ENCODE measurements at regions not wholly inside any gene's neighbourhood (a gene's known extent, or its start where the extent isn't known, plus 50 kb on each side); places are given as distances from the start of the nearest gene placed in this dataset.

GRCh38 chr4:62683799-62684566, 1483.9 kb downstream of the ADGRL3 start:
- H3K27me3 ChIP-seq (ENCODE audit: insufficient read depth, low read length) = no peaks in the 10 kb centered on the region
- DNase-seq = no peak

More at GRCh38 chr4:62683799-62684566, 1483.9 kb downstream of the ADGRL3 start:
- Histone ChIP-seq H3K56ac (ENCODE audit: insufficient read length, low read depth, low read length) (no peak overlapping the region), H3K14ac (ENCODE audit: insufficient read depth, low read length) (no peak overlapping the region), H3K23me2 (ENCODE audit: insufficient read length, low read depth, low read length, poor library complexity, severe bottlenecking) (no peaks in the 10 kb centered on the region), H3T11ph (ENCODE audit: low read length) (no peak overlapping the region), H3K9ac (ENCODE audit: extremely low read depth, insufficient read length, low read length) (no peak overlapping the region), H2AK5ac (ENCODE audit: insufficient read length, low read length) (no peak overlapping the region), H2BK15ac (ENCODE audit: low read depth, low read length) (no peak overlapping the region), H4K20me1 (ENCODE audit: control insufficient read depth, insufficient read depth, insufficient read length) (no peaks in the 10 kb centered on the region), H3K18ac (ENCODE audit: insufficient read length, low read depth, low read length) (no peak overlapping the region), H3K79me2 (ENCODE audit: insufficient read depth, low read length) (no peaks in the 10 kb centered on the region), H3K27ac (ENCODE audit: insufficient read length, low read depth, low read length) (no peak overlapping the region), H4K91ac (ENCODE audit: insufficient read length, low read depth, low read length) (no peak overlapping the region), H3K23ac (ENCODE audit: insufficient read length, low read depth, low read length) (no peak overlapping the region), H2BK5ac (ENCODE audit: insufficient read length, low read length) (no peak overlapping the region), H4K8ac (replicated peaks; ENCODE audit: insufficient read length, low read depth, low read length) (no peak overlapping the region), H2AFZ (ENCODE audit: low read length) (no peak overlapping the region), H3K4me1 (ENCODE audit: insufficient read depth, low read length) (no peaks in the 10 kb centered on the region), H2BK120ac (ENCODE audit: low read depth, low read length, poor library complexity, severe bottlenecking) (no peak overlapping the region), H3K4ac (ENCODE audit: low read depth, low read length) (no peak overlapping the region), H4K5ac (ENCODE audit: insufficient read length, low read depth, low read length) (no peak overlapping the region), H2BK12ac (ENCODE audit: insufficient read length, low read depth, low read length) (no peak overlapping the region), H2BK20ac (ENCODE audit: low read depth, low read length, poor library complexity, severe bottlenecking) (no peak overlapping the region), H3K9me3 (ENCODE audit: control insufficient read depth, low read depth, low read length) (no peaks in the 10 kb centered on the region), H3K79me1 (ENCODE audit: insufficient read depth, low read depth, low read length, poor library complexity, severe bottlenecking) (no peaks in the 10 kb centered on the region), H3K4me2 (ENCODE audit: insufficient read depth, insufficient read length, low read length) (no peak overlapping the region)
- no peaks in the 10 kb centered on the region; a peak in 1 of 7 replicates for H3K36me3 Mint-ChIP-seq (ENCODE audit: insufficient read depth in 1 of 3, low read depth in 3 of 3)
- TF ChIP-seq CTCF (conservative IDR thresholded peaks at IDR 0.05) = no peak
- no peaks in the 10 kb centered on the region; a peak in 2 of 5 replicates for H3K9me3 Mint-ChIP-seq
- WGBS (ENCODE audit: extremely low coverage, insufficient read length, low lambda C conversion rate) = no CpG with 5 or more reads among the region's 13 CpGs
- 0 out of 4 replicates have a peak, but pooled peaks cover 0 to 3% of the 10 kb centered on the region in 2 experiments for H3K4me1 Mint-ChIP-seq
- no peak overlapping the region for H3K27ac Mint-ChIP-seq
- H3K27me3 Mint-ChIP-seq (ENCODE audit: low read depth) = no peaks in the 10 kb centered on the region
- no peak overlapping the region for H3K4me3 Mint-ChIP-seq

Data from H9 (cell line).